Heart left ventricle (tissue), 13 donors: ENCODE measurements at regions not wholly inside any gene's neighbourhood (a gene's known extent, or its start where the extent isn't known, plus 50 kb on each side); places are given as distances from the start of the nearest gene placed in this dataset.

Source experiments
- CTCF ChIP-seq, 12 donors: fragments of 200-600 bp; sonication (generic) in 4 of 12; IDR thresholded peaks; one replicate each; pipeline versions ENCODE4 v1.5.0 to v1.8.0; 2018 to 2022; ENCODE audit warnings: antibody characterized with exemption in 12 of 12, mild to moderate bottlenecking in 5 of 12
- POLR2A ChIP-seq, 2 donors: fragments of 450-650 bp; IDR thresholded peaks; one replicate each; pipeline ENCODE4 v1.6.1; 2017; ENCODE audit warnings: antibody characterized with exemption in 2 of 2, mild to moderate bottlenecking in 2 of 2, moderate library complexity in 2 of 2
- donor health status: ischemic (EF 13 %, LVEDD 7.1; RV severe dilation, severe dysfunction).
- donor health status: DM: no; HTN: yes; CAD: no.
- donor health status: DM: no; HTN: no; CAD: no.
- donor health status: ischemic (EF 25% LVEDD 6.9; RV normal size, moderate dysfunction).
- donor health status: ischemic (EF 25% LVEDD 5.7; RV mildly dilated, moderate dysfunction).
- donor health status: ischemic (EF 35%, LVEDD 5.7; RV mildly dilated, moderate dysfunction).
- donor health status: nonischemic (EF 11% LVEDD 7.7; RV severe dilation, severe dysfunction).
- donor health status: DM: yes; HTN: yes; CAD: no.
- donor health status: PGD.
- donor health status: ischemic (EF 29% LVEDD 5.4; RV normal size, mild dysfunction).
- donor health status: nonischemic (EF 23%, LVEDD 6.1; RV moderate dilation, normal function).

GRCh38 chr9:85298499-85298898, 443.3 kb downstream of the AGTPBP1 start:
- TF ChIP-seq CTCF (IDR thresholded peaks at IDR 0.05) (no peak), POLR2A (IDR thresholded peaks at IDR 0.05) (no peak)
